ENCODE measurements at regions not wholly inside any gene's neighbourhood (a gene's known extent, or its start where the extent isn't known, plus 50 kb on each side); places are given as distances from the start of the nearest gene placed in this dataset.

DNA sequence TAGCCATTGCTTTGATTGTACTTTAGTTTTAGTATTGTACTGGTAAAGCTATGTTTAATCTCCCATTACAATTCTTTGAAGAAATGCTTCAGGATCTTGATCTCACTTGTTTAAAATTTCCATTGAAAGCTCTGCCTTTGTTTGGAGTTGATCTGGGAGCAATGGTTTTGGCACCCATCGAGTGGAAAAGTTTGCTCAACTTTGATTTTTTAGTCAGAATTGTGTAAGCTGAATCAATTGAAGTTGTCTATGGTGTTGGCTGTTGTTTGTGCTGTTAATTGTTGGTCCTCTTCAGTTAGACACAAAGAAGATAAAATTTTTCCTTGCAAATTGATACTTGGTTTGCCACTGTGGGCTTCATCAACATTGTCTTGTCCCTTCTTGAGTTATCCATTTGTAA is 99.8 kb upstream of the ADAD1 start:
- H3K4me2 ChIP-seq (replicated peaks; ENCODE audit: extremely low read depth, low read length, poor library complexity, severe bottlenecking) = no peak overlapping the region
- Mint-ChIP-seq H3K36me3 (peaks cover 59 to 74% of the 10 kb centered on the region in 2 donors), H3K4me1 (no peaks in the 10 kb centered on the region), H3K27me3 (ENCODE audit: low read depth in 3 of 3) (peaks cover 0 to 2% (median 0%) of the 10 kb centered on the region in 3 donors), H3K9me3 (no peaks in the 10 kb centered on the region), H3K4me3 (no peak overlapping the region), H3K27ac (no peak overlapping the region)
- H3K4me3 ChIP-seq (replicated peaks in 1 of 3; ENCODE audit: low read depth in 2 of 3, low read length in 3 of 3) = no peak overlapping the region
- peaks cover 66 to 91% of the 10 kb centered on the region in 2 donors for H3K36me3 ChIP-seq (replicated peaks in 1 of 2; ENCODE audit: control insufficient read depth in 1 of 2, insufficient read depth in 2 of 2, low read length in 2 of 2)
- H3K9me3 ChIP-seq (replicated peaks in 1 of 2; ENCODE audit: control insufficient read depth in 1 of 2, insufficient read depth in 1 of 2, low read length in 2 of 2) = no peaks in the 10 kb centered on the region
- no peaks in the 10 kb centered on the region for H3K79me2 ChIP-seq (ENCODE audit: insufficient read depth, low read length)
- no peaks in the 10 kb centered on the region for H3K4me1 ChIP-seq (ENCODE audit: control insufficient read depth in 1 of 2, insufficient read depth in 2 of 2, low read length in 2 of 2)
- H3K9ac ChIP-seq (ENCODE audit: insufficient read depth, low read length, poor library complexity, severe bottlenecking) = no peak overlapping the region
- WGBS (ENCODE audit: insufficient coverage) = 100% methylated on average over 1 of the region's 1 CpG
- no peaks in the 10 kb centered on the region for H4K20me1 ChIP-seq (ENCODE audit: insufficient read depth, low read length)
- H3K27me3 ChIP-seq (ENCODE audit: control insufficient read depth in 2 of 2, insufficient read depth in 2 of 2, low read length in 2 of 2) = no peaks in the 10 kb centered on the region
- no peak for DNase-seq
- intact Hi-C loops (cut with micrococcal nuclease) = no loop called here
- TF ChIP-seq, protein P1, sequence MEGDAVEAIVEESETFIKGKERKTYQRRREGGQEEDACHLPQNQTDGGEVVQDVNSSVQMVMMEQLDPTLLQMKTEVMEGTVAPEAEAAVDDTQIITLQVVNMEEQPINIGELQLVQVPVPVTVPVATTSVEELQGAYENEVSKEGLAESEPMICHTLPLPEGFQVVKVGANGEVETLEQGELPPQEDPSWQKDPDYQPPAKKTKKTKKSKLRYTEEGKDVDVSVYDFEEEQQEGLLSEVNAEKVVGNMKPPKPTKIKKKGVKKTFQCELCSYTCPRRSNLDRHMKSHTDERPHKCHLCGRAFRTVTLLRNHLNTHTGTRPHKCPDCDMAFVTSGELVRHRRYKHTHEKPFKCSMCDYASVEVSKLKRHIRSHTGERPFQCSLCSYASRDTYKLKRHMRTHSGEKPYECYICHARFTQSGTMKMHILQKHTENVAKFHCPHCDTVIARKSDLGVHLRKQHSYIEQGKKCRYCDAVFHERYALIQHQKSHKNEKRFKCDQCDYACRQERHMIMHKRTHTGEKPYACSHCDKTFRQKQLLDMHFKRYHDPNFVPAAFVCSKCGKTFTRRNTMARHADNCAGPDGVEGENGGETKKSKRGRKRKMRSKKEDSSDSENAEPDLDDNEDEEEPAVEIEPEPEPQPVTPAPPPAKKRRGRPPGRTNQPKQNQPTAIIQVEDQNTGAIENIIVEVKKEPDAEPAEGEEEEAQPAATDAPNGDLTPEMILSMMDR (IDR thresholded peaks at IDR 0.05) = no peak
- no peak overlapping the region for H2AFZ ChIP-seq (ENCODE audit: insufficient read depth, low read depth, low read length, poor library complexity, severe bottlenecking)
- no peak overlapping the region for H3K27ac ChIP-seq (ENCODE audit: low read depth in 1 of 2, low read length in 2 of 2)

DNA sequence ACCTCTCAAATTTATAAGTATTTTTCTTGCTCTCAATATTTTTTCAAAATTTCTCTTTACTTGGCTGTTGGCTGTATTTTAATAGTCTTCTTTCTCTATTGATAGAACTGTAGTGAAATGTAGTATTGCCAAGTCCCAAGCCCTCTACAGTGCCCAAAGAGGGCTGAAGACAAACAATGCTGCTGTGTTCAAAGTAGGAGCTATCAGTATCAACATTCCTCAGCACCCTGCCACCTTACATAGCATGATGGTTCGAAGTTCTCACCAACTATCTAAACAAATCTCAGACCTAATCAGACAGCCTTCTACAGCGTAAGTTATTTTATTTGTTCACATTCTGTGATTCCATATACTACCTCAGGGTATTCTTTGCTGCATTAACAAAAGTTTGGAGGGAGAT is 99.1 kb upstream of the ADAD1 start:
- intact Hi-C loops (cut with micrococcal nuclease) = no loop called here
- Histone ChIP-seq H3K4me2 (replicated peaks; ENCODE audit: extremely low read depth, low read length, poor library complexity, severe bottlenecking) (no peak overlapping the region), H3K79me2 (ENCODE audit: insufficient read depth, low read length) (no peaks in the 10 kb centered on the region), H4K20me1 (ENCODE audit: insufficient read depth, low read length) (no peaks in the 10 kb centered on the region), H3K9ac (ENCODE audit: insufficient read depth, low read length, poor library complexity, severe bottlenecking) (no peak overlapping the region), H3K36me3 (replicated peaks in 1 of 2; ENCODE audit: control insufficient read depth in 1 of 2, insufficient read depth in 2 of 2, low read length in 2 of 2) (peaks cover 66 to 93% of the 10 kb centered on the region in 2 donors), H3K9me3 (replicated peaks in 1 of 2; ENCODE audit: control insufficient read depth in 1 of 2, insufficient read depth in 1 of 2, low read length in 2 of 2) (no peaks in the 10 kb centered on the region), H3K27ac (ENCODE audit: low read depth in 1 of 2, low read length in 2 of 2) (no peak overlapping the region), H3K4me3 (replicated peaks in 1 of 3; ENCODE audit: low read depth in 2 of 3, low read length in 3 of 3) (no peak overlapping the region), H2AFZ (ENCODE audit: insufficient read depth, low read depth, low read length, poor library complexity, severe bottlenecking) (no peak overlapping the region), H3K4me1 (ENCODE audit: control insufficient read depth in 1 of 2, insufficient read depth in 2 of 2, low read length in 2 of 2) (no peaks in the 10 kb centered on the region), H3K27me3 (ENCODE audit: control insufficient read depth in 2 of 2, insufficient read depth in 2 of 2, low read length in 2 of 2) (no peaks in the 10 kb centered on the region)
- Mint-ChIP-seq H3K36me3 (peaks cover 58 to 73% of the 10 kb centered on the region in 2 donors), H3K27me3 (ENCODE audit: low read depth in 3 of 3) (peaks cover 0 to 2% (median 0%) of the 10 kb centered on the region in 3 donors), H3K9me3 (no peaks in the 10 kb centered on the region), H3K27ac (no peak overlapping the region), H3K4me1 (no peaks in the 10 kb centered on the region), H3K4me3 (no peak overlapping the region)
- DNase-seq = no peak
- no CpG with 5 or more reads among the region's 2 CpGs for WGBS (ENCODE audit: insufficient coverage)
- TF ChIP-seq, protein P1 (IDR thresholded peaks at IDR 0.05) = no peak

Measured in CD14-positive monocyte (primary cell).